NT2/D1 (cell line): ENCODE measurements at regions not wholly inside any gene's neighbourhood (a gene's known extent, or its start where the extent isn't known, plus 50 kb on each side); places are given as distances from the start of the nearest gene placed in this dataset.

Experiments used
- SUZ12 ChIP-seq: IDR thresholded peaks from 2 replicates; pipeline ENCODE4 v1.6.1; 2011; ENCODE audit not compliant: insufficient read length, insufficient read depth; ENCODE audit errors: extremely low read depth
- YY1 ChIP-seq: IDR thresholded peaks from 2 replicates; pipeline ENCODE4 v1.6.1; 2011; ENCODE audit not compliant: insufficient read length, insufficient read depth

GRCh38 chr5:152137063-152137462 is 212.4 kb upstream of the GLRA1 start:
- TF ChIP-seq YY1 (no peak), SUZ12 (no peak)
